GM21447 (cell line): ENCODE measurements at regions not wholly inside any gene's neighbourhood (a gene's known extent, or its start where the extent isn't known, plus 50 kb on each side); places are given as distances from the start of the nearest gene placed in this dataset.

Experiments
- ATAC-seq: cut with Tn5 transposase; IDR thresholded peaks from one replicate; pipeline ENCODE4 v1.9.1; 2021; ENCODE audit not compliant: unreplicated experiment

GRCh38 chr6:22621701-22622100 lies 52.3 kb downstream of the HDGFL1 start:
- ATAC-seq = no peak

- ATAC-seq = no peak
Measured at GRCh38 chr6:22622351-22622750, 53.0 kb downstream of the HDGFL1 start.

GRCh38 chr6:22622813-22623212 lies 53.4 kb downstream of the HDGFL1 start:
- no peak for ATAC-seq

GRCh38 chr6:22627644-22628043 lies 58.3 kb downstream of the HDGFL1 start:
- ATAC-seq = no peak

- ATAC-seq = no peak
Measured at GRCh38 chr6:22631091-22631490, 61.7 kb downstream of the HDGFL1 start.

- ATAC-seq = no peak
Measured at GRCh38 chr6:22632581-22633145, 63.3 kb downstream of the HDGFL1 start.

- no peak for ATAC-seq
Measured at GRCh38 chr6:22636452-22636851, 67.1 kb downstream of the HDGFL1 start.

GRCh38 chr6:22637782-22638181 lies 68.4 kb downstream of the HDGFL1 start:
- no peak for ATAC-seq

GRCh38 chr6:22638320-22638719 lies 69.0 kb downstream of the HDGFL1 start:
- ATAC-seq = no peak

- ATAC-seq = no peak
Measured at GRCh38 chr6:22642254-22642653, 72.9 kb downstream of the HDGFL1 start.

- no peak for ATAC-seq
Measured at GRCh38 chr6:22643780-22644179, 74.4 kb downstream of the HDGFL1 start.

- ATAC-seq = no peak
Measured at GRCh38 chr6:22647719-22648118, 78.4 kb downstream of the HDGFL1 start.

GRCh38 chr6:22651731-22652130 lies 82.4 kb downstream of the HDGFL1 start:
- no peak for ATAC-seq

GRCh38 chr6:22653980-22654610 lies 84.7 kb downstream of the HDGFL1 start:
- ATAC-seq = no peak

GRCh38 chr6:22656706-22657351 lies 87.5 kb downstream of the HDGFL1 start:
- ATAC-seq = no peak

GRCh38 chr6:22657352-22657980 lies 88.1 kb downstream of the HDGFL1 start:
- ATAC-seq = no peak

- no peak for ATAC-seq
Measured at GRCh38 chr6:22658183-22658582, 88.8 kb downstream of the HDGFL1 start.

GRCh38 chr6:22658934-22659333 lies 89.6 kb downstream of the HDGFL1 start:
- no peak for ATAC-seq

- no peak for ATAC-seq
Measured at GRCh38 chr6:22664968-22665367, 95.6 kb downstream of the HDGFL1 start.

- ATAC-seq = no peak
Measured at GRCh38 chr6:22666021-22666420, 96.7 kb downstream of the HDGFL1 start.

GRCh38 chr6:22666586-22666985 lies 97.2 kb downstream of the HDGFL1 start:
- ATAC-seq = no peak

- no peak for ATAC-seq
Measured at GRCh38 chr6:22667855-22668254, 98.5 kb downstream of the HDGFL1 start.
